GM12801 (cell line): ENCODE measurements at regions not wholly inside any gene's neighbourhood (a gene's known extent, or its start where the extent isn't known, plus 50 kb on each side); places are given as distances from the start of the nearest gene placed in this dataset.

Experiments used
- TF ChIP-seq, protein P1 (sequence below): IDR thresholded peaks from one replicate; pipeline ENCODE4 v1.5.1; 2011; ENCODE audit warnings: control low read depth; ENCODE audit not compliant: insufficient read length; ENCODE audit errors: extremely low read depth

DNA sequence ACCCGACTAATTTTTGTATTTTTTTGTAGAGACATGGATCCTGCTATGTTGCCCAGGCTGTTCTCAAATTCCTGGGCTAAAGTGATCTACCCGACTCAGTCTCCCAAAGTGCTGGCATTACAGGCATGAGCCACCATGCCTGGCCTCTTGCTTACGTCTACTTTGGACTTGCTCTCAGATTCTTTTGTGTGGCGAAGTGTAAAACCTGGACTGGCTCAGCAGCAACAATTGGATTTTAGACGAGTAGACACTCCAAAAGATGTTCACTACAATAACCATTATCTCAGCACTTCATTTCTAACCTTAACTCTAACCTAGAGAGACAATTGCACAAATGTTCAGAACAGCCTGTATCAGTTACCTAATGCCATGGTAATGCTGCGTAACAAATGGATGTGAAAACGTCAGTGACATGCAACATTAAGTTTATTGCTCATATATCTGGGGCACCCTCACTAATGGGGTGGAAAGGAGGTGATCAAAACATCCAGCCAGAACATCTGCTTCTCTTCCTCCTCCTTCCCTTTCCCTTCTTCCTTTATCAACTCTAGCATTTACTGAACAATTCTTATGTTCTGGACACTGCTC, 124.9 kb upstream of the MRI1 start:
- TF ChIP-seq, protein P1, sequence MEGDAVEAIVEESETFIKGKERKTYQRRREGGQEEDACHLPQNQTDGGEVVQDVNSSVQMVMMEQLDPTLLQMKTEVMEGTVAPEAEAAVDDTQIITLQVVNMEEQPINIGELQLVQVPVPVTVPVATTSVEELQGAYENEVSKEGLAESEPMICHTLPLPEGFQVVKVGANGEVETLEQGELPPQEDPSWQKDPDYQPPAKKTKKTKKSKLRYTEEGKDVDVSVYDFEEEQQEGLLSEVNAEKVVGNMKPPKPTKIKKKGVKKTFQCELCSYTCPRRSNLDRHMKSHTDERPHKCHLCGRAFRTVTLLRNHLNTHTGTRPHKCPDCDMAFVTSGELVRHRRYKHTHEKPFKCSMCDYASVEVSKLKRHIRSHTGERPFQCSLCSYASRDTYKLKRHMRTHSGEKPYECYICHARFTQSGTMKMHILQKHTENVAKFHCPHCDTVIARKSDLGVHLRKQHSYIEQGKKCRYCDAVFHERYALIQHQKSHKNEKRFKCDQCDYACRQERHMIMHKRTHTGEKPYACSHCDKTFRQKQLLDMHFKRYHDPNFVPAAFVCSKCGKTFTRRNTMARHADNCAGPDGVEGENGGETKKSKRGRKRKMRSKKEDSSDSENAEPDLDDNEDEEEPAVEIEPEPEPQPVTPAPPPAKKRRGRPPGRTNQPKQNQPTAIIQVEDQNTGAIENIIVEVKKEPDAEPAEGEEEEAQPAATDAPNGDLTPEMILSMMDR = no peak

GRCh38 chr19:13637664-13638063, 126.7 kb upstream of the MRI1 start:
- TF ChIP-seq, protein P1 = no peak

DNA sequence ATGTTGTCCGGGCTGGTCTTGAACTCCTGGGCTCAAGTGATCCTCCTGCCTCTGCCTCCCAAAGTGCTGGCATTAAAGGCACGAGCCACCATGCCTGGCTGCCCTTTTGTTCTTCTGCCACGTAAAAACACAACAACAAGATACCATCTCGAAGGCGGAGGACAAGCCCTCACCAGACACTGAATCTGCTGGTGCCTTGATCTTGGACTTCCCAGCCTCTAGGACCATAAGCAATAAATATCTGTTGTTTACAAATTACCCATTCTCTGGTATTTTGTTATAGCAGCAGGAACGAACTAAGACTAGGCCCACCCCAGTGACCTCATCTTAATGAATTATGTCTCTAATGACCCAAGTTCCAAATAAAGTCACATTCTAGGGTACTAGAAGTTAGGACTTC, 128.4 kb upstream of the CACNA1A start:
- TF ChIP-seq, protein P1 = no peak

DNA sequence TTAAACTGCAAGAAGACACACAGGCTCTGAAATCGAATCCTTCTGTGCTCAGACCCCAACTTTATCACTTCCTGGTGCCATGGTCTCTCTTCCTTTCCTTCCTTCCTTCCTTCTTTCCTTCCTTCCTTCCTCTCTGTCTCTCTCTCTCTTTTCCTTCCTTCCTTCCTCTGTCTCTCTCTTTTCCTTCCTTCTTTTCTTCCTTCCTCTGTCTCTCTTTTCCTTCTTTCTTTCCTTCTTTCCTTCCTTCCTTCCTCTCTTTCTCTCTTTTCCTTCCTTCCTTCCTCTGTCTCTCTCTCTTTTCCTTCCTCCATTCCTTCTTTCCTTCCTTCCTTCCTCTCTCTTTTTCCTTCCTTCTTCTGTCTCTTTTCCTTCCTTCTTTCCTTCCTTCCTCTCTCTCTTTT, 127.2 kb upstream of the CACNA1A start:
- TF ChIP-seq, protein P1 = no peak

GRCh38 chr19:13633109-13633508, 126.8 kb upstream of the CACNA1A start:
- TF ChIP-seq, protein P1 = no peak

DNA sequence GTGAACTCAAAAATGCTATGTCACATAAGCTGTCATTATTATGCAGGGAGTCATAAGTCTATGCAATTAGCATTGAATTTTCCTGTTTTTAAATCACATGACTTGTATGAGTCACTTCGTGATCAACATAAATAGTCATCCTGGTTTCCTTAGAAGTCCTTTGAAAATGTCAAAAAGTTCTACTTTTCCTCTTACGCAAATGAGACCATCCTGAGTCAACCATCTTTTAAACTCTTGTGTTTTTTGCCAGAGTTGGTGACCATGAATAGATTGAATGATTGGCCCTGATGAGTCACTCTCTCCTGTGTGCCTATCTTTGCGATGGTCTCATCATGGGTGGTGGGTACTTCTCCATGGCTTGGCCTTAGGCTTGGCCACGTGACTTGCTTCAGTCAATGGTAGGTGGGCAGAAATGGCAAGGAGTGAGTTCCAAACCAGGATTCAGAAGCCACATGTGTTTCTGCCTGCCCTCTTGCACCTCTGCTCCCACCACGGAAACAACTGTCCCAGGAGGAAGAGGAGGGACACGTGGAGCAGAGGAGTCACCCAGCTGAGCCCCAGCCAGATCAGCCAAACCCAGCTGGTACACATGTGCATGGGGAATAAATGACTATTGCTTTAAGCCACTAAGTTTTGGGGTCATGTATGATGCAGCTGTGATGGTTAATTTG, 123.5 kb upstream of the CACNA1A start:
- TF ChIP-seq, protein P1 = no peak

GRCh38 chr19:13627531-13627930, 121.3 kb upstream of the CACNA1A start:
- TF ChIP-seq, protein P1 = no peak
